ENCODE measurements at regions not wholly inside any gene's neighbourhood (a gene's known extent, or its start where the extent isn't known, plus 50 kb on each side); places are given as distances from the start of the nearest gene placed in this dataset.

DNA sequence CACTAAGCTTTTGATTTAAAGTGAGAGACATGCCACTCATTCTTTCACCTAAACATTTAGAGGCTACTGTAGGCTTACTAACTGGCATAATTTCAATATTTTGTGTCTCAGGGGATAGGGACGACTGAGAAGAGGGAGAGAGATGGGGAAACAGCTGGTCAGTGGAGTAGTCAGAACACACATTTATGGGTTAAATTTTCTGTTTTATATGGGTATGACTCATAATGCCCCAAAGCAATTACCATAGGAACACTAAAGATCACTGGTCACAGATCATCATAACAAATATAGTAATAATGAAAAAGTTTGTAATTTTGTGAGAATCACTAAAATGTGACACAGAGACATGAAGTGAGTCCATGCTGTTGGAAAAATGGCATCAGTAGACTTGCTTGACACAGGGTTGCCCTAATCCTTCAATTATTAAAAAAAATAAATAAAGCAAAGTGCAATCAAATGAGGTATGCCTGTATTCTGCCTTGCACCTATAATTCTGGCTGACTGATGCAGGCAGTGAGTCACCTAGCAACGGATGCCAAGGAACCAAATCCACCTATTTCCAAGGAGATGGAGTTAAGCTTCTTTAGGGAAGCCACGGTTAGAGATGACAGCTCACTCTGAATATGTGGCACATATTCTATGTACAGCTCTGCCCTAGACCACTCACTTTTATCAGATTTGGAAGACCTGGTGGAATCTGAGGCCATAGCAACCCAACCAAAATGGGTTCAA, 166.1 kb downstream of the MARCHF11 start:
- H4K20me1 ChIP-seq (ENCODE audit: insufficient read depth), result no peaks in the 10 kb centered on the region
- H3F3A ChIP-seq (ENCODE audit: insufficient read depth), result no peaks in the 10 kb centered on the region
- H3K27ac ChIP-seq, result no peak overlapping the region
- TF ChIP-seq EZH2phosphoT487 (IDR thresholded peaks at IDR 0.05; ENCODE audit: insufficient read depth, low read depth), result no peak
- TF ChIP-seq EZH2 (IDR thresholded peaks at IDR 0.05; ENCODE audit: insufficient read depth, poor library complexity, severe bottlenecking), result no peak
- H3K4me3 ChIP-seq, result no peak overlapping the region
- H3K9me2 ChIP-seq (ENCODE audit: insufficient read depth), result no peaks in the 10 kb centered on the region
- H3K27me3 ChIP-seq (replicated peaks; ENCODE audit: insufficient read depth), result no peaks in the 10 kb centered on the region; the same call in 1 of the 2 replicates
- H3K4me1 ChIP-seq (ENCODE audit: insufficient read depth), result no peaks in the 10 kb centered on the region
- no peaks in the 10 kb centered on the region for H3K9me3 ChIP-seq (ENCODE audit: low read depth)
- 41 to 50% methylated on average over 3 of the region's 3 CpGs for WGBS, 2 experiments (ENCODE audit: low coverage in 1 of 2, low lambda C conversion rate in 2 of 2, missing lambda C conversion rate in 2 of 2)
- no peak overlapping the region for H3K4me2 ChIP-seq (ENCODE audit: unreplicated experiment)
- in situ Hi-C loops (cut with MboI), result no loop called here
- H3K79me2 ChIP-seq (ENCODE audit: insufficient read depth), result no peaks in the 10 kb centered on the region
- H3K36me3 ChIP-seq (ENCODE audit: low read depth), result no peaks in the 10 kb centered on the region
- H2AFZ ChIP-seq, result no peak overlapping the region
- peak; percentile 6 for DNase-seq
- H3K9ac ChIP-seq, result no peak overlapping the region

DNA sequence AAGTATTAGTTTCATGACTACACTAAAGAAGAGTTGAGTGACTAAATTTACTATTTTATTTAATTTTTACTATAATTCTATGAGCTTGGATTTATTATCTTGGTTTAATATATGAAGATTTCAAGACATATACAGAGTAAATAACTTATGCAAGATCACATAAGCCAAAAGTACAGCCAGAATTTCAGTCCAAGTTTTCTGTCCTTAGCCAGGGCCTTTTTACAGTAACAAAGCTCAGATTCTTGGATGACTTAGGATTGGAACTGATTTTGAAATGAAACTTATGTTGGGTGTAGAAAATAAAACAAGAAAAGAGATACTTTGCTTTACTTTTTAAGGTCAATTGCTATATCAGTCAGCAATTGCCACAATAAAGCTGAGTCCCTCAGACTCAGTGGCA, 170.3 kb downstream of the MARCHF11 start:
- Histone ChIP-seq H3K79me2 (ENCODE audit: insufficient read depth) (no peaks in the 10 kb centered on the region), H2AFZ (no peak overlapping the region), H3K9ac (no peak overlapping the region), H3K36me3 (ENCODE audit: low read depth) (no peaks in the 10 kb centered on the region), H3K9me3 (ENCODE audit: low read depth) (no peaks in the 10 kb centered on the region), H3K27ac (no peak overlapping the region), H4K20me1 (ENCODE audit: insufficient read depth) (no peaks in the 10 kb centered on the region), H3K4me1 (ENCODE audit: insufficient read depth) (no peaks in the 10 kb centered on the region), H3K4me3 (no peak overlapping the region), H3K4me2 (ENCODE audit: unreplicated experiment) (no peak overlapping the region), H3F3A (ENCODE audit: insufficient read depth) (no peaks in the 10 kb centered on the region), H3K9me2 (ENCODE audit: insufficient read depth) (no peaks in the 10 kb centered on the region), H3K27me3 (replicated peaks; ENCODE audit: insufficient read depth) (0 out of 2 replicates have a peak, but pooled peaks cover 10% of the 10 kb centered on the region)
- in situ Hi-C loops (cut with MboI), result no loop called here
- no peak for TF ChIP-seq EZH2phosphoT487 (IDR thresholded peaks at IDR 0.05; ENCODE audit: insufficient read depth, low read depth)
- no peak for TF ChIP-seq EZH2 (IDR thresholded peaks at IDR 0.05; ENCODE audit: insufficient read depth, poor library complexity, severe bottlenecking)
- no peak for DNase-seq

DNA sequence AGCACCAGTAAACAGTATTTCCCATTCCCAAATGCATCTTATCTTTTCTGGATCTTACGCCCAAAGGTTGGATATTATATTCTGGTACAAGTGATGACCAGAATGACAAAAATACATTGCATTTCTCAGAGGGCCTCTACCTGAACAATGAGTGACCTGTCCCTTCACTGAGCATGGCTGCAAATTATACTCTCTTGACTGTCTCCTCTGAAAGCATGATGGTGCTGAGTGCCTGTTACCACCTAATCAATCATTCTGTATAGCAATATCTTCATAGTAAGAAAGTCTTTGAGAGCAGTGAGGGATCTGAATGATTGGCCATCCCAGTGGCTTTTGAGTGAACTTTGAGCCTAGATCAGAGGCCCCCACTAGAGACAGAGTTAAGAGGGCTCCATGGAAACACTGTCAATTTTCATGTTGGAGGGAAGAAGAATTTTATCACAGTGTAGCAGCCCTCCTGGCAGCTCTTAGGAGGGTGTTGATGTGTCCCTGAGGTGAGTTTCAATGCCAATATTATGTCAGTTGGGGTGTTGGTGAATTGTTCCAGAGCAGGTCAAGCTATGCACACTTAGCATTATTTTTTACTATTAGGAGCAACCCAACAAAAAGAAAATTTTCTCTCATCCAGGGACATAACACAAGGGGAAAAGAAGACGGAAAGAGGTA, 171.7 kb downstream of the MARCHF11 start:
- DNase-seq, result no peak
- H3K4me2 ChIP-seq (ENCODE audit: unreplicated experiment), result no peak overlapping the region
- in situ Hi-C loops (cut with MboI), result no loop called here
- no peaks in the 10 kb centered on the region for H3K9me3 ChIP-seq (ENCODE audit: low read depth)
- H3K79me2 ChIP-seq (ENCODE audit: insufficient read depth), result no peaks in the 10 kb centered on the region
- H3K4me3 ChIP-seq, result no peak overlapping the region
- no peaks in the 10 kb centered on the region for H3F3A ChIP-seq (ENCODE audit: insufficient read depth)
- no peaks in the 10 kb centered on the region for H3K9me2 ChIP-seq (ENCODE audit: insufficient read depth)
- WGBS, 2 experiments (ENCODE audit: low coverage in 1 of 2, low lambda C conversion rate in 2 of 2, missing lambda C conversion rate in 2 of 2), result 44 to 47% methylated on average over 2 of the region's 2 CpGs
- H3K4me1 ChIP-seq (ENCODE audit: insufficient read depth), result no peaks in the 10 kb centered on the region
- no peaks in the 10 kb centered on the region for H4K20me1 ChIP-seq (ENCODE audit: insufficient read depth)
- TF ChIP-seq EZH2 (IDR thresholded peaks at IDR 0.05; ENCODE audit: insufficient read depth, poor library complexity, severe bottlenecking) (no peak), EZH2phosphoT487 (IDR thresholded peaks at IDR 0.05; ENCODE audit: insufficient read depth, low read depth) (no peak)
- no peaks in the 10 kb centered on the region for H3K36me3 ChIP-seq (ENCODE audit: low read depth)
- H2AFZ ChIP-seq, result no peak overlapping the region
- H3K27ac ChIP-seq, result no peak overlapping the region
- 0 out of 2 replicates have a peak, but pooled peaks cover 10% of the 10 kb centered on the region for H3K27me3 ChIP-seq (replicated peaks; ENCODE audit: insufficient read depth)
- H3K9ac ChIP-seq, result no peak overlapping the region

DNA sequence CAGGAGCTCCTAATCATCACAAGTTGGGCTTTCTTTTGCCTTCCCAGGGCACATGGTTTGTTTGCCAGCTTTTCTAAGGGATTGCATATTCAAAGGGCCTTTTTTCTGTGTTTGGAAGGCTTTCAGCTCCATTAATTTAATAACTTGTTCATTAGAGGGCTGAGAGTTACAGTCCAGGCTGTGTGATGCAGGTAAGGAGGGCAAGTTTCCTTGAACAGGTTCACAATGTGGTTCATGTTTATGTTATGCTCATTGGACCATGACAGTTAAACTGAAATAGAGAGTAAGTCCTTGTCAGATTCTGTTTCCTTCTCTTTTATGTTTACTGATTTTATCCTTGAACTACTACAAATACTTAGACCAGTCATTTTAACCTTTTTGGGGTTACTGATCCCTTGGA, 174.4 kb downstream of the MARCHF11 start:
- Histone ChIP-seq H3K27ac (no peak overlapping the region), H3K9ac (no peak overlapping the region), H2AFZ (no peak overlapping the region), H3K36me3 (ENCODE audit: low read depth) (no peaks in the 10 kb centered on the region), H3F3A (ENCODE audit: insufficient read depth) (no peaks in the 10 kb centered on the region), H3K9me3 (ENCODE audit: low read depth) (no peaks in the 10 kb centered on the region), H3K79me2 (ENCODE audit: insufficient read depth) (no peaks in the 10 kb centered on the region), H3K9me2 (ENCODE audit: insufficient read depth) (no peaks in the 10 kb centered on the region), H3K4me2 (ENCODE audit: unreplicated experiment) (no peak overlapping the region), H4K20me1 (ENCODE audit: insufficient read depth) (no peaks in the 10 kb centered on the region), H3K4me3 (no peak overlapping the region), H3K4me1 (ENCODE audit: insufficient read depth) (no peaks in the 10 kb centered on the region), H3K27me3 (replicated peaks; ENCODE audit: insufficient read depth) (peaks cover 15% of the 10 kb centered on the region)
- in situ Hi-C loops (cut with MboI), result no loop called here
- TF ChIP-seq EZH2phosphoT487 (IDR thresholded peaks at IDR 0.05; ENCODE audit: insufficient read depth, low read depth) (no peak), EZH2 (IDR thresholded peaks at IDR 0.05; ENCODE audit: insufficient read depth, poor library complexity, severe bottlenecking) (no peak)
- no peak for DNase-seq

Data from GM23248 (cell line).